Activated CD4-positive, CD25-positive, alpha-beta regulatory T cell treated with anti-CD3 and anti-CD28 coated beads, Interleukin-2, amount 50 U/mL, for 24 hours (primary cell): ENCODE measurements at regions not wholly inside any gene's neighbourhood (a gene's known extent, or its start where the extent isn't known, plus 50 kb on each side); places are given as distances from the start of the nearest gene placed in this dataset.
A peak's percentile ranks its signal among the peaks of the same experiment; 100 is the strongest.

Experiments used
- ATAC-seq, 2 donors: fragments of 150-1000 bp; cut with Tn5 transposase; one replicate each; pipeline ENCODE4 v1.10.0; 2021; ENCODE audit warnings: mild to moderate bottlenecking in 1 of 2, moderate library complexity in 1 of 2

GRCh38 chr3:193938613-193939012, 197.3 kb upstream of the HES1 start:
- ATAC-seq: no peak

GRCh38 chr3:193939527-193939926, 196.4 kb upstream of the HES1 start:
- ATAC-seq: no peak

GRCh38 chr3:193940526-193940925, 195.4 kb upstream of the HES1 start:
- no peak for ATAC-seq

GRCh38 chr3:193941486-193941885, 194.5 kb upstream of the HES1 start:
- no peak for ATAC-seq

- no peak for ATAC-seq
Observed at GRCh38 chr3:193942516-193943055, 193.4 kb upstream of the HES1 start.

- ATAC-seq: no peak
Observed at GRCh38 chr3:193943200-193943599, 192.7 kb upstream of the HES1 start.

- ATAC-seq: no peak
Observed at GRCh38 chr3:193943851-193944517, 192.0 kb upstream of the HES1 start.

GRCh38 chr3:193944518-193944884, 191.4 kb upstream of the HES1 start:
- ATAC-seq: no peak

GRCh38 chr3:193945143-193945542, 190.8 kb upstream of the HES1 start:
- no peak for ATAC-seq

GRCh38 chr3:193946945-193947344, 189.0 kb upstream of the HES1 start:
- no peak for ATAC-seq

GRCh38 chr3:193947596-193947995, 188.4 kb upstream of the HES1 start:
- ATAC-seq: no peak

GRCh38 chr3:193948459-193948858, 187.5 kb upstream of the HES1 start:
- ATAC-seq: no peak

GRCh38 chr3:193951859-193952258, 184.1 kb upstream of the HES1 start:
- ATAC-seq: no peak

GRCh38 chr3:193954752-193955151, 181.2 kb upstream of the HES1 start:
- no peak for ATAC-seq

- ATAC-seq: no peak
Observed at GRCh38 chr3:193955719-193956118, 180.2 kb upstream of the HES1 start.

GRCh38 chr3:193959861-193960260, 176.1 kb upstream of the HES1 start:
- ATAC-seq: no peak

GRCh38 chr3:193960487-193961274, 175.3 kb upstream of the HES1 start:
- no peak for ATAC-seq

- ATAC-seq: peak; percentile 65 to 70
Observed at GRCh38 chr3:193962986-193963685, 172.8 kb upstream of the HES1 start.

- ATAC-seq: peak; percentile 96 to 97
Observed at GRCh38 chr3:193963808-193964516, 172.0 kb upstream of the HES1 start.

- no peak for ATAC-seq
Observed at GRCh38 chr3:193964517-193964880, 171.4 kb upstream of the HES1 start.

GRCh38 chr3:193968380-193968974, 167.5 kb upstream of the HES1 start:
- no peak for ATAC-seq

- ATAC-seq: peak in 1 of 2 donors; percentile 48
Observed at GRCh38 chr3:193970131-193970772, 165.7 kb upstream of the HES1 start.
